ENCODE measurements at regions not wholly inside any gene's neighbourhood (a gene's known extent, or its start where the extent isn't known, plus 50 kb on each side); places are given as distances from the start of the nearest gene placed in this dataset.
A peak's percentile ranks its signal among the peaks of the same experiment; 100 is the strongest.

GRCh38 chr14:83483063-83483462 is 1949.4 kb upstream of the SEL1L start:
- H3K4me3 ChIP-seq (ENCODE audit: low read length) = no peak overlapping the region
- DNase-seq (ENCODE audit: low read depth) = no peak
- TF ChIP-seq, protein P1, sequence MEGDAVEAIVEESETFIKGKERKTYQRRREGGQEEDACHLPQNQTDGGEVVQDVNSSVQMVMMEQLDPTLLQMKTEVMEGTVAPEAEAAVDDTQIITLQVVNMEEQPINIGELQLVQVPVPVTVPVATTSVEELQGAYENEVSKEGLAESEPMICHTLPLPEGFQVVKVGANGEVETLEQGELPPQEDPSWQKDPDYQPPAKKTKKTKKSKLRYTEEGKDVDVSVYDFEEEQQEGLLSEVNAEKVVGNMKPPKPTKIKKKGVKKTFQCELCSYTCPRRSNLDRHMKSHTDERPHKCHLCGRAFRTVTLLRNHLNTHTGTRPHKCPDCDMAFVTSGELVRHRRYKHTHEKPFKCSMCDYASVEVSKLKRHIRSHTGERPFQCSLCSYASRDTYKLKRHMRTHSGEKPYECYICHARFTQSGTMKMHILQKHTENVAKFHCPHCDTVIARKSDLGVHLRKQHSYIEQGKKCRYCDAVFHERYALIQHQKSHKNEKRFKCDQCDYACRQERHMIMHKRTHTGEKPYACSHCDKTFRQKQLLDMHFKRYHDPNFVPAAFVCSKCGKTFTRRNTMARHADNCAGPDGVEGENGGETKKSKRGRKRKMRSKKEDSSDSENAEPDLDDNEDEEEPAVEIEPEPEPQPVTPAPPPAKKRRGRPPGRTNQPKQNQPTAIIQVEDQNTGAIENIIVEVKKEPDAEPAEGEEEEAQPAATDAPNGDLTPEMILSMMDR (conservative IDR thresholded peaks at IDR 0.05; ENCODE audit: low read length) = no peak

- TF ChIP-seq, protein P1 (conservative IDR thresholded peaks at IDR 0.05; ENCODE audit: low read length) = no peak
- no peak overlapping the region for H3K4me3 ChIP-seq (ENCODE audit: low read length)
Observed at GRCh38 chr14:83485591-83485990, 1951.9 kb upstream of the SEL1L start.

DNA sequence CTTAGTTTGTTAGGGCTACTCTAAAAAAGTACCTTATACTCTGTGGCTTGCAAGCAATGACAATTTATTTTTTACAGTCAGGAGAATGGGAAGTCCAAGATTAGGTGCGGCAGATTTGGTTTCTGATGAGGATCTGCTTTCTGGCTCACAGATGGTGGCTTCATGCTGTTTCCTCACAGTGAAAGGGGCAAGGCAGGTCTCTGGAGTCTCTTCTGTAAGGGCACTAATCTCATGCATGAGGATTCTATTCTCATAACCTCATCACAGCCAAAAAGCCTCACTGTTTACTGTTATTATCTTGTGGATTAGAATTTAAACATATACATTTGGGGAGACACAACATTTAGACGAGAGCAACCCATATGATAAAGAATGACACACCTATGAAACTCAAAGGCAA is 1957.4 kb upstream of the SEL1L start:
- no peak overlapping the region for H3K4me3 ChIP-seq (ENCODE audit: low read length)
- DNase-seq (ENCODE audit: low read depth) = no peak
- TF ChIP-seq, protein P1 (conservative IDR thresholded peaks at IDR 0.05; ENCODE audit: low read length) = no peak

More at GRCh38 chr14:83485591-83485990, 1951.9 kb upstream of the SEL1L start:
- no peak for DNase-seq (ENCODE audit: low read depth)

DNA sequence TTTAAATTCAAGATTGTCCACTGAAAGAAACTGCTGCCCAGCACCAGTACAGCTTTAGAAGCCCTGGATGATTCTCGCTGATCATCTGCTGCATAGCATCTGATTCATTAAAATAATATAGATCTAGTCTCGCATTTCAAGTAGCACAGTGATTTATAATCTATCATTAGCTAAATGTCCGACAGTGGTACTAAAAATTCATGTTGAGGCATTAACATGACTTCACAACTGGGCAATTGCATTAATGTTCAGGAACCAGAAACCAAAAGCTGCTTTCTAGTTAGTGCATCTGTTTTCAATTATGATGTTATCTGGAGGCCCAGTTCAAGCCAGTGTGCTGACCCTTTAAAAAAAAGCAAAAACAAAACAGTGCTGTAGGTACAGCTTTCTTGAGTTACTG is 1987.2 kb upstream of the SEL1L start:
- TF ChIP-seq, protein P1 (conservative IDR thresholded peaks at IDR 0.05; ENCODE audit: low read length) = no peak
- DNase-seq (ENCODE audit: low read depth) = peak; percentile 28
- no peak overlapping the region for H3K4me3 ChIP-seq (ENCODE audit: low read length)

- TF ChIP-seq, protein P1 (conservative IDR thresholded peaks at IDR 0.05; ENCODE audit: low read length) = no peak
- no peak overlapping the region for H3K4me3 ChIP-seq (ENCODE audit: low read length)
- no peak for DNase-seq (ENCODE audit: low read depth)
Observed at GRCh38 chr14:83529531-83529930, 1995.9 kb upstream of the SEL1L start.

DNA sequence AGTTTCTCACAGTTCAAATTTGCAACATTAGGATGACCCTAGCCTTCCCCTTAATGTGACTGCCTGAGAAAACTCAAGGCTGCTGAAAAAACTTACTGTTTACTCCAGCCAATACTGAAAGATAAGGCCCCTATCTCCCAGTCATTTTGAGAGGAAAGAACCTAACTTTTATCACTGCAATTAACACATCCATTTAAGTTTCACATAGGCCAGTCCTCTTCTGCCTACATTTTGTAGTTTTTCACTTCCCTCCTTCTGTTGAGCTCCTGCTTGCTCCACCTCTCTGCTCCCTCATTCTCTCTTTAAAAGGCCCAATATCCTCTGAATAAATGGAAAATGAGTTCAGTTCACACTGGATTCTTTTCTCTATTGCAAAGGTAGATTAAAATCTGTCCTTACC is 1996.2 kb upstream of the FLRT2 start:
- TF ChIP-seq, protein P1 (conservative IDR thresholded peaks at IDR 0.05; ENCODE audit: low read length) = no peak
- H3K4me3 ChIP-seq (ENCODE audit: low read length) = no peak overlapping the region
- no peak for DNase-seq (ENCODE audit: low read depth)

GRCh38 chr14:83534995-83535394 is 1994.9 kb upstream of the FLRT2 start:
- TF ChIP-seq, protein P1 (conservative IDR thresholded peaks at IDR 0.05; ENCODE audit: low read length) = no peak
- H3K4me3 ChIP-seq (ENCODE audit: low read length) = no peak overlapping the region
- DNase-seq (ENCODE audit: low read depth) = no peak
